Thoracic aorta (tissue), 2 donors: ENCODE measurements at regions not wholly inside any gene's neighbourhood (a gene's known extent, or its start where the extent isn't known, plus 50 kb on each side); places are given as distances from the start of the nearest gene placed in this dataset.

Experiments used
- ATAC-seq: fragments of 150-250 bp; one replicate; pipeline ENCODE4 v1.8.0; 2017; ENCODE audit warnings: low read depth; ENCODE audit not compliant: insufficient number of reproducible peaks, low FRiP score
- DNase-seq: peaks from one replicate; pipeline ENCODE4 v3.0.0-alpha.2; 2020; ENCODE audit warnings: low spot score
- H3K27ac ChIP-seq, 2 donors: fragments of 200-600 bp; sonication (generic); 1 replicate in 1 of 2; 2 replicates in 1 of 2; pipeline ENCODE4 v1.5.1; 2016; ENCODE audit warnings: mild to moderate bottlenecking in 2 of 2, moderate library complexity in 2 of 2
- H3K27me3 ChIP-seq: fragments of 200-600 bp; sonication (generic); replicated peaks from 2 replicates; pipeline ENCODE4 v1.6.0; 2016; ENCODE audit warnings: mild to moderate bottlenecking; ENCODE audit not compliant: insufficient read depth
- H3K36me3 ChIP-seq: fragments of 200-600 bp; sonication (generic); one replicate; pipeline ENCODE4 v1.5.1; 2016
- H3K4me1 ChIP-seq, 2 donors: fragments of 200-600 bp; sonication (generic); 1 replicate in 1 of 2; 2 replicates in 1 of 2; pipeline versions ENCODE4 v1.5.1 to v1.6.0; 2016; ENCODE audit warnings: low read depth in 2 of 2, mild to moderate bottlenecking in 1 of 2; ENCODE audit not compliant: control insufficient read depth in 1 of 2
- H3K4me3 ChIP-seq: fragments of 200-600 bp; sonication (generic); 2 replicates; pipeline ENCODE4 v1.5.1; 2016; ENCODE audit warnings: mild to moderate bottlenecking
- H3K9me3 ChIP-seq: fragments of 200-600 bp; sonication (generic); 2 replicates; pipeline ENCODE4 v1.5.1; 2016
- CTCF ChIP-seq: fragments of 200-600 bp; sonication (generic); IDR thresholded peaks from one replicate; pipeline ENCODE4 v1.5.1; 2019; ENCODE audit warnings: antibody characterized with exemption

GRCh38 chr10:63755441-63755840, 234.2 kb downstream of the REEP3 start:
- Histone ChIP-seq H3K36me3 (no peaks in the 10 kb centered on the region), H3K4me3 (no peak overlapping the region), H3K27me3 (no peaks in the 10 kb centered on the region), H3K4me1 (peaks cover 0 to 6% of the 10 kb centered on the region in 2 donors), H3K27ac (no peak overlapping the region), H3K9me3 (no peaks in the 10 kb centered on the region)
- ATAC-seq (no peak), DNase-seq (no peak)
- TF ChIP-seq CTCF = no peak

- Histone ChIP-seq H3K4me1 (peaks cover 0 to 9% of the 10 kb centered on the region in 2 donors), H3K36me3 (no peaks in the 10 kb centered on the region), H3K27ac (no peak overlapping the region), H3K9me3 (no peaks in the 10 kb centered on the region), H3K4me3 (no peak overlapping the region), H3K27me3 (no peaks in the 10 kb centered on the region)
- no peak for DNase-seq
- TF ChIP-seq CTCF = no peak
- ATAC-seq = no peak
Observed at GRCh38 chr10:63757067-63757466, 235.9 kb downstream of the REEP3 start.

- ATAC-seq (no peak), DNase-seq (no peak)
- Histone ChIP-seq H3K4me3 (no peak overlapping the region), H3K36me3 (no peaks in the 10 kb centered on the region), H3K9me3 (no peaks in the 10 kb centered on the region), H3K27me3 (no peaks in the 10 kb centered on the region), H3K27ac (no peak overlapping the region), H3K4me1 (peaks cover 0 to 9% of the 10 kb centered on the region in 2 donors)
- TF ChIP-seq CTCF = no peak
Observed at GRCh38 chr10:63758080-63758479, 236.9 kb downstream of the REEP3 start.

GRCh38 chr10:63759335-63759734, 238.1 kb downstream of the REEP3 start:
- Histone ChIP-seq H3K4me3 (no peak overlapping the region), H3K27ac (no peak overlapping the region), H3K4me1 (peaks cover 0 to 9% of the 10 kb centered on the region in 2 donors), H3K27me3 (no peaks in the 10 kb centered on the region), H3K36me3 (no peaks in the 10 kb centered on the region), H3K9me3 (no peaks in the 10 kb centered on the region)
- DNase-seq (no peak), ATAC-seq (no peak)
- TF ChIP-seq CTCF = no peak

- Histone ChIP-seq H3K27me3 (no peaks in the 10 kb centered on the region), H3K4me3 (no peak overlapping the region), H3K36me3 (no peaks in the 10 kb centered on the region), H3K9me3 (no peaks in the 10 kb centered on the region), H3K27ac (no peak overlapping the region), H3K4me1 (peaks cover 0 to 9% of the 10 kb centered on the region in 2 donors)
- no peak for TF ChIP-seq CTCF
- ATAC-seq = no peak
- no peak for DNase-seq
Observed at GRCh38 chr10:63760034-63760707, 239.0 kb downstream of the REEP3 start.
